Mammary epithelial cell (primary cell): ENCODE measurements at regions not wholly inside any gene's neighbourhood (a gene's known extent, or its start where the extent isn't known, plus 50 kb on each side); places are given as distances from the start of the nearest gene placed in this dataset.

Experiments used
- CTCF ChIP-seq, 2 donors: IDR thresholded peaks in 1 of 2; conservative IDR thresholded peaks in 1 of 2; 2 replicates each; pipeline ENCODE4 v1.5.1; 2011 to 2012; ENCODE audit warnings: inconsistent platforms in 2 of 2, low read length in 2 of 2, mild to moderate bottlenecking in 2 of 2, control low read depth in 1 of 2, low read depth in 1 of 2; ENCODE audit not compliant: insufficient read depth in 1 of 2; ENCODE audit errors: extremely low read depth in 1 of 2
- EZH2 ChIP-seq: IDR thresholded peaks from 2 replicates; pipeline ENCODE4 v1.6.1; 2012; ENCODE audit warnings: low read length, inconsistent platforms, borderline replicate concordance

DNA sequence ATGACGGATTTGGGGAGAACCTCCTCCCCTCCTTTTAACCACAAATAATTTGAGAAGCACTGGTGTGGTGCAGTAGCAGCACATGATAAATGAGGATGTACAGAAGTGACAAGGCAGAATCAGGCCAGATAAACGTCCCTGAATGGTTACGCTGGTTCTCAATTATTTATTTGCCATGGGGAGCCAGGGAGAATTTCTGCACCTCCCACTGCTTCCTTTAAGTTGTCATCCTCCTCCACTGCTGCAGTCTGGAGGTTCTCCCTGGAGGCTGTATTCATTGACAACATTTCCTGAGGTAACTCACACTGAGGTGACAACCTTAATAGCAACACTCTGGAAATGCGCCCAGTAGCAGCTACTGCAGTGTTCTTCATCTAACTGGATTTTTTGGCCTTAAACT lies 308.9 kb upstream of the SLITRK1 start:
- no peak for TF ChIP-seq CTCF (conservative IDR thresholded peaks at IDR 0.05 in 1 of 2, IDR thresholded peaks at IDR 0.05 in 1 of 2; ENCODE audit: extremely low read depth in 1 of 2, insufficient read depth in 1 of 2, low read depth in 1 of 2, low read length in 2 of 2)
- no peak for TF ChIP-seq EZH2
